Epithelial cell of proximal tubule (primary cell): ENCODE measurements at regions not wholly inside any gene's neighbourhood (a gene's known extent, or its start where the extent isn't known, plus 50 kb on each side); places are given as distances from the start of the nearest gene placed in this dataset.

ENCODE experiments used
- DNase-seq: peaks from one replicate; pipeline ENCODE4 v3.0.0-alpha.2; 2011; ENCODE audit warnings: low read depth
- H3K4me3 ChIP-seq: 2 replicates; pipeline ENCODE4 v1.5.1; 2011; ENCODE audit warnings: low read depth, mild to moderate bottlenecking, low read length
- TF ChIP-seq, protein P1 (sequence below): conservative IDR thresholded peaks from 2 replicates; pipeline ENCODE4 v1.5.1; 2012; ENCODE audit warnings: low read depth, mild to moderate bottlenecking, low read length

DNA sequence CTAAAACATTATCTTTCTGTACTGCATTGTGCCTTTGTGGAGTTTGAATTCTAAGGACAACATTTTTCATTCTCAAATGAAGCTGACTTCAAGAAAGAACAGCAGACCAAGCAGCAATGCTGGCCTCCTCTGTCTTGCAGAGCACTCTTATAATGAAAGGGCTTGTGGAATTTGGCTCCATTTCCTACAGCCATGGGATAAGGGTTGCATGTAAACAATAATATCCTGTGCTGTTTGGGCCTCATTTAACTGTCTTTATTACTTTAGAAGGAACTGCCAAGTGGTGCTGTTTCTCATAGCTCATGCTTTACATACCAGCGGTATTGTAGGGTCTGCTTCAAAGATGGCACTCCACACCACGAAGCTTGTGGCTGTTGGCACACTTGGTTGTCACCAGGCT is 111.4 kb upstream of the EOLA2 start:
- TF ChIP-seq, protein P1, sequence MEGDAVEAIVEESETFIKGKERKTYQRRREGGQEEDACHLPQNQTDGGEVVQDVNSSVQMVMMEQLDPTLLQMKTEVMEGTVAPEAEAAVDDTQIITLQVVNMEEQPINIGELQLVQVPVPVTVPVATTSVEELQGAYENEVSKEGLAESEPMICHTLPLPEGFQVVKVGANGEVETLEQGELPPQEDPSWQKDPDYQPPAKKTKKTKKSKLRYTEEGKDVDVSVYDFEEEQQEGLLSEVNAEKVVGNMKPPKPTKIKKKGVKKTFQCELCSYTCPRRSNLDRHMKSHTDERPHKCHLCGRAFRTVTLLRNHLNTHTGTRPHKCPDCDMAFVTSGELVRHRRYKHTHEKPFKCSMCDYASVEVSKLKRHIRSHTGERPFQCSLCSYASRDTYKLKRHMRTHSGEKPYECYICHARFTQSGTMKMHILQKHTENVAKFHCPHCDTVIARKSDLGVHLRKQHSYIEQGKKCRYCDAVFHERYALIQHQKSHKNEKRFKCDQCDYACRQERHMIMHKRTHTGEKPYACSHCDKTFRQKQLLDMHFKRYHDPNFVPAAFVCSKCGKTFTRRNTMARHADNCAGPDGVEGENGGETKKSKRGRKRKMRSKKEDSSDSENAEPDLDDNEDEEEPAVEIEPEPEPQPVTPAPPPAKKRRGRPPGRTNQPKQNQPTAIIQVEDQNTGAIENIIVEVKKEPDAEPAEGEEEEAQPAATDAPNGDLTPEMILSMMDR = no peak
- no peak overlapping the region for H3K4me3 ChIP-seq

DNA sequence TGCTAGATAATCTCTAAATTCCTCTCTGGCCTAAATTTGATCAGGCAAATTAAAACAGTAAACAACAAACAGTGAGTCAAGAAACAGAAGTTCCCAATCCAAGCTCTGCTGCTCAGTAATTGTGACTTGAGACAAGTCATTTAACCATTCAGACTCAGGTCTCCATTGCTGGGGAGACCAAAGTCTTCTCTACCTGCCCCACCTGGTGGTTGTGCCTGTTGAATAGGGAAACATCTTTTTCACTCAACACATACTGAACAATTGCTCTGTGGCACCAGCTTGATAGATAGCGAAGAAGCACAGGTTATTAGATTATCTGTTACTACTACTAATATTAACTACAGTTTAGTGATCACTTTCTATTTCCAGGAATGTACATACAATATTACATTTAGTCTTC is 112.1 kb upstream of the EOLA2 start:
- DNase-seq = no peak
- TF ChIP-seq, protein P1 = no peak
- no peak overlapping the region for H3K4me3 ChIP-seq

More for the DNA sequence above, 111.4 kb upstream of the EOLA2 start:
- no peak for DNase-seq

DNA sequence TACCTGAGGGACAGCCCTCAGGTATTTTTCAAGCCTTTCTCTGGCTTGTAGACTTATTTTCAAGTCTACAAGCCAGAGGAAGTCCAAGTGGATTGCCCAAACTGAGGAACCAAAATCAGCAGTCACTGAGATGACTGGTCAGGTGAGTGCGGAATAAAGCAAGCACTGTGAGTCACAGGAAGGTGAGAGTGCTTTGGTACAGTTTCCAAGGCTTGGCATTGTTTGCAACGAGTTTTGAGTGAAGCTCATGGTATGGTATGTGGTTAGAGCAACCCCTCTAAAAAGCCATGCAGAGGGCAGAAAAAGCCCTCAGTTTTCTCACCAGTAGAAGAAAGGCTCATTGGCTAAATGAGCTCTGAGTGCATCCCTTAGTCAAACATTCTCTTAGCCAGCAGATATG is 112.8 kb upstream of the EOLA2 start:
- no peak for DNase-seq
- no peak overlapping the region for H3K4me3 ChIP-seq
- TF ChIP-seq, protein P1 = no peak

DNA sequence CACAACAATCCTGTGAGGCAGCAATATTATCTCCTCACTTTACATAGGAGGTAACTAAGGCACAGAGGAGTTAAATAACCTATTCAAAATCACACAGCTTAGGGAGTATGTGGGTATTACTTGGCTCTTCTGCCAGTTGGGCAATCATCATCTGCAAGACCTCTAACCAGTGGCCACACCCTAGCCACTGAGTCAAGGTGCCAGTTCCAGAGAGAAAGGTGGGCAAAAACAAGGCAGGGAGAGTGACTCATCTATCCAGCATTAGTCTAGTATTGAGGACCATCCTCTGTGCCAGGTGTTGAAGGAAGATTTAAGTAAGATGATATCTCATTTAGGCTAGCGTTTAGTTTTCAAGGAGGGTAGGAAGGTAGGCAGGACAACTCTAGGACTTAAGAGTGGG is 113.9 kb upstream of the EOLA2 start:
- H3K4me3 ChIP-seq = no peak overlapping the region
- no peak for DNase-seq
- TF ChIP-seq, protein P1 = no peak

DNA sequence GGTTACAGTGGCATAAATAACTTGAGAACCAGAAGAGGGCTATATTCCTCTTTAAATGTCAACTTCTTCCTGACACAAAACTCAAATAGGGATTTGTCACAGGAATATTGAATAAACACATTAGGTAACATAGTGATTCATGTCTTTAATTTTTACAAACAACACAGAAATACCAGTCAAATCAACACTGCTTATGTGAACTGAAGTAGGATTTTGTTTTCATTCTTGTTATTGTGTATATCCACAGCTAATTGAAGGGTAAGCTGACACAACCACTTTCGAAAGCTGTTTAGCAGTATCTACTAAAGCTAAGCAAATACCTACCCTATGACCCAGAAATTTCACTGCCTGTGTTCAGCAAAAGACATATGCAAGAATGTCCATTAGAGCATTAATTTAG is 120.4 kb upstream of the EOLA2 start:
- TF ChIP-seq, protein P1 = no peak
- H3K4me3 ChIP-seq = no peak overlapping the region
- no peak for DNase-seq

DNA sequence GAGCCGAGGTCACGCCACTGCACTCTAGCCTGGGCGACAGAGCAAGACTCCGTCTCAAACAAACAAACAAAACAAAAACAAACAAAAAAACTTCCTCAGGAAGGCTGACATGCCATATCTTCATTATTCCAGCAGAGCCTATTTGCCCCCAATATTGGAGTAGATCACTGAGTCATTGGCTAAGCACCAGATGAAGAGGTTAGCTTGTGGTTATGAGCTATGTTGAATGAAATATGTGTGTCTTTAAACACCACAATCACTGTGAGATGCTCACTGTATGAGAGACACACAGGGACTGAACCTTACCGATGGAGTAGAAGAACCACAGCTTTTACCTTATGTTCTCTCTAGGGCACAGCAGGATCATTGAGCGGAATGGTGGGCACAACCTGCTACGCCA is 122.1 kb upstream of the EOLA2 start:
- TF ChIP-seq, protein P1 = no peak
- no peak for DNase-seq
- no peak overlapping the region for H3K4me3 ChIP-seq

DNA sequence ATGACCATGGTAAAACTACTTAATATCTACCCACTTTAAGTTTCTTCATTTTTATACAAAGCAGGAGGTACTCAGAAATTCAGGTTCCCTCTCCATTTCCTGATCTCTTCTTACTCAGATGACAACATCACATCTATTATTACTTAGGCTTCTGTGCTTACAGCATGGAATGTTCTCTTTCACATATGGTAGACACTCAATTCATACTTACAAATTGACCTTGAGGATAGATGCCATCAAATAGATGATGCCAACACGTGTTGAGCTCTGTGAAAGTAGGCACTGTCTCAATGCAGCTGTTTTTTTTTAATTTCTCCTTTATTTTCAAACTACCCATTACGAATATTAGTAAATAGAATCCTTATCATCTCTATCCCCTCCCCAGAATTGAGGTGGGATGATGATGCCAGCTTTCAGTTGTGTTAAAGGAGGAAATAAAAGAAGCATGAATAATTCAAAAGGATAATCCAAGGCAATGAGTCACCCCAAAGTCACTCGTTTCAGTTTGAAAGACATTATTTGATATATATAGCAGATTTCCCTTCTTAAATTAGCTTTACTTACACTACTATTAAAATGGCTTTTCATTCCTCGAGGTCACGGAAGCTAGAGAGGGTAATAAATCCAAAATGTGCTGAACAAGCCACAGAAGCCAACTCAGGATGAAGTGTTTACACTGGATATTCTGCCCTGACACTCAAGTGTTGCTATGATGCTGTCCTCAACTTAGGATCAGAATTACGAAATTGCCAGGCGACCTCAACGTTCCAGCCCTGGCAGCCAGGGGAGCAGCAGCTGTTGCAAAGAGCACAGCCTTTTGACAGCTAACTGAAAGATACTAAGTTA is 124.2 kb upstream of the EOLA2 start:
- DNase-seq = no peak
- no peak overlapping the region for H3K4me3 ChIP-seq
- TF ChIP-seq, protein P1 = no peak
